HL-60 (cell line): ENCODE measurements at regions not wholly inside any gene's neighbourhood (a gene's known extent, or its start where the extent isn't known, plus 50 kb on each side); places are given as distances from the start of the nearest gene placed in this dataset.
"Not testable (repeated sequence)": the region's sequence is repeated elsewhere in the genome, so short reads cannot be mapped to it uniquely, and the experiment has no call there.

Experiments used
- DNase-seq, 2 experiments: peaks; one replicate each; pipeline ENCODE4 v3.0.0-alpha.2; 2010 to 2020; ENCODE audit warnings: low read depth in 1 of 2, low spot score in 1 of 2
- H3K27ac ChIP-seq: fragments of 250-450 bp; sonication (Bioruptor Pico); replicated peaks from 2 replicates; pipeline ENCODE4 v1.5.1; 2020; ENCODE audit warnings: mild to moderate bottlenecking, moderate library complexity
- H3K27me3 ChIP-seq: fragments of 250-450 bp; sonication (Bioruptor Pico); 2 replicates; pipeline ENCODE4 v1.5.1; 2021; ENCODE audit warnings: mild to moderate bottlenecking, moderate library complexity; ENCODE audit not compliant: insufficient read depth, poor library complexity, severe bottlenecking
- H3K4me3 ChIP-seq: replicated peaks from 2 replicates; pipeline ENCODE4 v1.5.1; 2011; ENCODE audit warnings: mild to moderate bottlenecking, control low read depth, low read length; ENCODE audit not compliant: insufficient read depth
- GABPA ChIP-seq: IDR thresholded peaks from 2 replicates; pipeline ENCODE4 v1.6.1; 2012; ENCODE audit warnings: low read depth
- POLR2AphosphoS5 ChIP-seq: IDR thresholded peaks from 2 replicates; pipeline ENCODE4 v1.6.1; 2012; ENCODE audit warnings: low read depth
- REST ChIP-seq: IDR thresholded peaks from 2 replicates; pipeline ENCODE4 v1.6.1; 2012; ENCODE audit warnings: low read depth; ENCODE audit not compliant: insufficient replicate concordance
- SPI1 ChIP-seq: IDR thresholded peaks from 2 replicates; pipeline ENCODE4 v1.6.1; 2012; ENCODE audit warnings: low read depth, mild to moderate bottlenecking, borderline replicate concordance
- TF ChIP-seq, protein P1 (sequence below): IDR thresholded peaks from one replicate; pipeline ENCODE4 v1.5.1; 2011; ENCODE audit warnings: low read length, control low read depth, inconsistent platforms; ENCODE audit not compliant: insufficient read depth

- Histone ChIP-seq H3K27ac (no peak overlapping the region), H3K27me3 (no peaks in the 10 kb centered on the region), H3K4me3 (no peak overlapping the region)
- DNase-seq = no peak
- TF ChIP-seq SPI1 (no peak), GABPA (no peak), REST (no peak), POLR2AphosphoS5 (no peak)
- TF ChIP-seq, protein P1, sequence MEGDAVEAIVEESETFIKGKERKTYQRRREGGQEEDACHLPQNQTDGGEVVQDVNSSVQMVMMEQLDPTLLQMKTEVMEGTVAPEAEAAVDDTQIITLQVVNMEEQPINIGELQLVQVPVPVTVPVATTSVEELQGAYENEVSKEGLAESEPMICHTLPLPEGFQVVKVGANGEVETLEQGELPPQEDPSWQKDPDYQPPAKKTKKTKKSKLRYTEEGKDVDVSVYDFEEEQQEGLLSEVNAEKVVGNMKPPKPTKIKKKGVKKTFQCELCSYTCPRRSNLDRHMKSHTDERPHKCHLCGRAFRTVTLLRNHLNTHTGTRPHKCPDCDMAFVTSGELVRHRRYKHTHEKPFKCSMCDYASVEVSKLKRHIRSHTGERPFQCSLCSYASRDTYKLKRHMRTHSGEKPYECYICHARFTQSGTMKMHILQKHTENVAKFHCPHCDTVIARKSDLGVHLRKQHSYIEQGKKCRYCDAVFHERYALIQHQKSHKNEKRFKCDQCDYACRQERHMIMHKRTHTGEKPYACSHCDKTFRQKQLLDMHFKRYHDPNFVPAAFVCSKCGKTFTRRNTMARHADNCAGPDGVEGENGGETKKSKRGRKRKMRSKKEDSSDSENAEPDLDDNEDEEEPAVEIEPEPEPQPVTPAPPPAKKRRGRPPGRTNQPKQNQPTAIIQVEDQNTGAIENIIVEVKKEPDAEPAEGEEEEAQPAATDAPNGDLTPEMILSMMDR = no peak
Measured at GRCh38 chr10:35986756-35987502, 344.8 kb upstream of the FZD8 start.

- Histone ChIP-seq H3K27me3 (no peaks in the 10 kb centered on the region), H3K27ac (no peak overlapping the region), H3K4me3 (no peak overlapping the region)
- no peak for DNase-seq
- TF ChIP-seq POLR2AphosphoS5 (no peak), SPI1 (no peak), REST (no peak), GABPA (no peak)
- TF ChIP-seq, protein P1 = no peak
Measured at GRCh38 chr10:35979116-35979515, 337.0 kb upstream of the FZD8 start.

- H3K4me3 ChIP-seq, H3K27me3 ChIP-seq, H3K27ac ChIP-seq, DNase-seq: not testable (repeated sequence)
Measured at GRCh38 chr10:35973912-35974591, 332.0 kb upstream of the FZD8 start.

DNA sequence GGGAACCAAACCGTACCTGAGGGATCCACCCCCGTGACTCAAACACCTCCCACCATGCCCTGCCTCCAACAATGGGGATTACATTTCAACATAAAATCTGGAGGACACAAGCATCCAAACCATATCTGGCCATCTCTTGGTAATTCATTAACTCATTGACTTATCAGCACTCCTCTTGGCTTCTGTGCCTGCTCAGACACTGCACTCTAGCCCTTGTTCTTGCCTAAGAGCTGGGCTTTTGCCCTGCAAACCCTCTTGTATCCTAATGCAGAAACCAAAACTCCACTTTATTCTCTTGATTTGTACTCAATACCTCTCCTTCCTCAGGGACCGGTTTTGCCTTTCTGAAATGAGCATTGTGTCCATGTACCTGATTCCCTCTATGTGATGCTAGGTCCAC lies 330.2 kb upstream of the FZD8 start:
- DNase-seq = no peak
- H3K27me3 ChIP-seq = no peaks in the 10 kb centered on the region
- TF ChIP-seq SPI1 (no peak), GABPA (no peak), POLR2AphosphoS5 (no peak), REST (no peak)
- TF ChIP-seq, protein P1 = no peak
- no peak overlapping the region for H3K27ac ChIP-seq
- H3K4me3 ChIP-seq = no peak overlapping the region
